ENCODE measurements at regions not wholly inside any gene's neighbourhood (a gene's known extent, or its start where the extent isn't known, plus 50 kb on each side); places are given as distances from the start of the nearest gene placed in this dataset.

DNA sequence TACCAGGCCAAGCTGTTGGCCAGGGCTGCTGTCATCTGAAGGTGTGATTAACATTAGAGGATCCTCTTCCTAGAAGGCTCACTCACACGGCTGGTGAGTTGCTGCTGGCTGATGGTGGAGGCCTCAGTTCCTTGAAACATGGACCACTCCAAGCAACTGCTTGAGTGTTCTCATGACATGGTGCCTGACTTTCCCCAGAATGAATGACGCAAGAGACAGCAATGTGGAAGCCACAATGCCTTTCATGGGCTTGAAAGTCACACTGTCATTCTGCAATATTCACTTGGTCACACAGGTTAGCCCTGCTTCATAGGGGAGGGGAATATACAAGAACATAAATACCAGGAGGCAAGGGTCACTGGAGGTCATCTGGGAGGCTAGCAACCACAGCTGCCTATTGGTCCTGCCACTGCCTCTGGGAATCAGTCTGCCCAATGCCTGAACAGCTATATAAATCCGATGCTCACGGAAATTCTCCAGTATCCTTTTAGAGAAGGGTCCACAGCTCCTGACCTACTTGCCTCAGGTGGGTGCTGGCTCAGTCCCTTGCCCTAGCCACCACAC lies 97.1 kb upstream of the MAML3 start:
- DNase-seq (no peak), ATAC-seq (ENCODE audit: low read depth) (no peak)
- peaks cover 8% of the 10 kb centered on the region for H3K4me1 Mint-ChIP-seq
- H3K27me3 Mint-ChIP-seq, result peaks cover 16% of the 10 kb centered on the region
- H3K9me3 Mint-ChIP-seq, result no peaks in the 10 kb centered on the region
- TF ChIP-seq, protein P1, sequence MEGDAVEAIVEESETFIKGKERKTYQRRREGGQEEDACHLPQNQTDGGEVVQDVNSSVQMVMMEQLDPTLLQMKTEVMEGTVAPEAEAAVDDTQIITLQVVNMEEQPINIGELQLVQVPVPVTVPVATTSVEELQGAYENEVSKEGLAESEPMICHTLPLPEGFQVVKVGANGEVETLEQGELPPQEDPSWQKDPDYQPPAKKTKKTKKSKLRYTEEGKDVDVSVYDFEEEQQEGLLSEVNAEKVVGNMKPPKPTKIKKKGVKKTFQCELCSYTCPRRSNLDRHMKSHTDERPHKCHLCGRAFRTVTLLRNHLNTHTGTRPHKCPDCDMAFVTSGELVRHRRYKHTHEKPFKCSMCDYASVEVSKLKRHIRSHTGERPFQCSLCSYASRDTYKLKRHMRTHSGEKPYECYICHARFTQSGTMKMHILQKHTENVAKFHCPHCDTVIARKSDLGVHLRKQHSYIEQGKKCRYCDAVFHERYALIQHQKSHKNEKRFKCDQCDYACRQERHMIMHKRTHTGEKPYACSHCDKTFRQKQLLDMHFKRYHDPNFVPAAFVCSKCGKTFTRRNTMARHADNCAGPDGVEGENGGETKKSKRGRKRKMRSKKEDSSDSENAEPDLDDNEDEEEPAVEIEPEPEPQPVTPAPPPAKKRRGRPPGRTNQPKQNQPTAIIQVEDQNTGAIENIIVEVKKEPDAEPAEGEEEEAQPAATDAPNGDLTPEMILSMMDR (IDR thresholded peaks at IDR 0.05), result no peak
- H3K27ac Mint-ChIP-seq, result no peak overlapping the region
- intact Hi-C loops (cut with micrococcal nuclease), result loop anchor here (5.0 kb wide), 1 partner anchor 694 kb away; the partner anchor contains the start of gene SETD7
- no peaks in the 10 kb centered on the region for H3K36me3 Mint-ChIP-seq (ENCODE audit: low read depth)
- H3K4me3 Mint-ChIP-seq, result no peak overlapping the region
- CTCF ChIA-PET, result interaction anchor here (0.8 to 5.1 kb wide), 7 partner anchors 8 to 648 kb away, joined by 3 to 83 read pairs (median 23); no protein-coding TSS in a partner anchor
- POLR2A ChIA-PET, result interaction anchor here (1.0 to 1.4 kb wide), 2 partner anchors 16 to 97 kb away, joined by 3 to 5 read pairs; partner anchors contain the start of gene MAML3

DNA sequence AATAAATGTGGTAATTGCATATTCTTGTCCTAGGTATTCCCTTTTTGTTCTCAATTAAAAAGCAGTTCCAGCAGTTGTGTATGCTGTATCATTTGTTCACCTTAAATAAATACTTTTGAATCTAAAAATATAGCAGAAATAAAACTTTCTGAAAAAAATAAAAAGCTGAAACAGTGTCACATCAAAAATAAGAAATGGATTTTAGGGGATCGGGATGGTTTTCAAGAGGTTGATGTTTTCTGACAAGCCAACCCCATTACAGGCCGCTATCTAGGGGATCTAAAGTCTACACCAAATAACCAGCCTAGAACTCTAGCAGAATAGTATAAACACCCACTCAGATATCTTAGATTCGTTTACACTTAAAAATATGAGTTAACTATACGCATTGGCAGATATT lies 95.4 kb upstream of the MAML3 start:
- POLR2A ChIA-PET, result interaction anchor here (0.9 to 1.9 kb wide), 2 partner anchors 93 to 96 kb away, joined by 4 read pairs; partner anchors contain the start of gene MAML3
- no peak for DNase-seq
- H3K36me3 Mint-ChIP-seq (ENCODE audit: low read depth), result no peaks in the 10 kb centered on the region
- no peaks in the 10 kb centered on the region for H3K9me3 Mint-ChIP-seq
- no peak for ATAC-seq (ENCODE audit: low read depth)
- peaks cover 12% of the 10 kb centered on the region for H3K4me1 Mint-ChIP-seq
- TF ChIP-seq, protein P1 (IDR thresholded peaks at IDR 0.05), result no peak
- no peak overlapping the region for H3K4me3 Mint-ChIP-seq
- intact Hi-C loops (cut with micrococcal nuclease), result loop anchor here (1.0 kb wide), 1 partner anchor 95 kb away; the partner anchor contains the start of gene MAML3
- H3K27ac Mint-ChIP-seq, result no peak overlapping the region
- peaks cover 11% of the 10 kb centered on the region for H3K27me3 Mint-ChIP-seq
- CTCF ChIA-PET, result interaction anchor here (1.0 kb wide), 1 partner anchor 197 kb away, joined by 3 read pairs; no protein-coding TSS in a partner anchor

DNA sequence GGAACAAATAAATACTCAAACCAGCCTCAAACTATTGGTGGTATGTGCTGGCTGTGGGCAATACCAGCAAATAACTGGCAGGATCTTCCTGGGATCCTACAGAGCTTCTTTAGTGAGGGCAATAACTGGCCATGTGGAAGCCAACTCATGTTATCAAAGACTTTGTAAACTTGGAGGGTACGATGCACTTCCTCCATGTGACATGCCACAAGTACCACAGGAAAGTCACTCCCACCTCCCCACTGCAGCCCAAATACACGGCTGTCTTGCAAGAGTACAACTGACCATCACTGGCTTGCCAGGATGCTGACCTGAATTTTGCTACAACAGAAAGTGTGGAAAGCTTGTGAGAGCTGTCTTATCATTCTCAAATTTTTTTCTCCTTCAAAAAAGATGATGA lies 93.3 kb upstream of the MAML3 start:
- no peak overlapping the region for H3K27ac Mint-ChIP-seq
- H3K27me3 Mint-ChIP-seq, result peaks cover 7% of the 10 kb centered on the region
- POLR2A ChIA-PET, result no interaction called here
- intact Hi-C loops (cut with micrococcal nuclease), result no loop called here
- no peaks in the 10 kb centered on the region for H3K9me3 Mint-ChIP-seq
- no peak for DNase-seq
- ATAC-seq (ENCODE audit: low read depth), result no peak
- TF ChIP-seq, protein P1 (IDR thresholded peaks at IDR 0.05), result no peak
- H3K36me3 Mint-ChIP-seq (ENCODE audit: low read depth), result no peaks in the 10 kb centered on the region
- CTCF ChIA-PET, result no interaction called here
- H3K4me3 Mint-ChIP-seq, result no peak overlapping the region
- H3K4me1 Mint-ChIP-seq, result peaks cover 30% of the 10 kb centered on the region

DNA sequence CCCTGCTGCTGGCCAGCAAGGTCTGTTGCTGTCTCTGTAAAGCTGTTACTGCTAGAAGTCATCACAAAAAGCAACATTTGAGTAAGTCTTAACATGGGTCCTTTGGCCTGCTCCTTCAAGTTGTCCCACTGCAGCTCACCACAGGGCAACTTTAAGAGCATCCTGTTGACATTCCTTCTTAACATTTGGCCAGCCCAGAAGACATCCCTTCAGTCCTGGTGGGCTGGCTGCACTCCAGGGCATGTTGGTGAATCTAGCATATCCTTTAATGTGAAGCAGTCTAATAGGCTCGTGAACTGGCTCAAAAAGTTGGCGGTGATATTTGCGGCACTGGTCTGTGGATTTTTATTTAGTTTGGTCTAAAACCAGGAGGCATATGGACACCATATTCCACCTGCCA lies 92.2 kb upstream of the MAML3 start:
- CTCF ChIA-PET, result interaction anchor here (2.1 kb wide), 1 partner anchor 234 kb away, joined by 7 read pairs; no protein-coding TSS in a partner anchor
- peaks cover 2% of the 10 kb centered on the region for H3K27me3 Mint-ChIP-seq

DNA sequence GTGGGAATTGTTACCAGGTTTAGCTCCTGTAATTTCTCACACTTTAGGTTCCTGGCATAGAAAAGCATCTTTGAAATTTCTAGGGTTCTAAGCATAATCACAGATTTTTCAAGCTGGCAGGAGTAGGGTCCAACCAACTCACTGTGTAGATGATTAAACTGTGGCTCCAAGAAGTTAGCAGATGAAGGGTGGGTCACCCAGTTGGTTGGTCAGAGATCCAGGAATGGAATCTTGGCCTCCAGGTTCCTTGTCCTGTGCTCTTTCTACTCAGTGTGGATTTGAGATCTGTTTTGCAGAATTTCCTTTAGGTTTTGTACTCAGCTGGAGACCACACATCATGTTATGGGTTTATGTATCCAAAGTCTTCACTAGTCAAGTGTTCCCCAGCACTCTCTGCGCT lies 90.3 kb upstream of the MAML3 start:
- H3K9me3 Mint-ChIP-seq, result no peaks in the 10 kb centered on the region
- ChIA-PET CTCF (interaction anchor here (1.4 to 2.2 kb wide), 5 partner anchors 8 to 510 kb away, joined by 4 to 20 read pairs (median 5); no protein-coding TSS in a partner anchor), POLR2A (interaction anchor here (1.2 to 1.9 kb wide), 3 partner anchors 9 to 93 kb away, joined by 3 to 9 read pairs (median 4); no protein-coding TSS in a partner anchor)
- intact Hi-C loops (cut with micrococcal nuclease), result no loop called here
- DNase-seq, result no peak
- no peaks in the 10 kb centered on the region for H3K36me3 Mint-ChIP-seq (ENCODE audit: low read depth)
- H3K4me1 Mint-ChIP-seq, result peaks cover 48% of the 10 kb centered on the region
- H3K4me3 Mint-ChIP-seq, result no peak overlapping the region
- no peak for ATAC-seq (ENCODE audit: low read depth)
- peaks cover 2% of the 10 kb centered on the region for H3K27me3 Mint-ChIP-seq
- TF ChIP-seq, protein P1 (IDR thresholded peaks at IDR 0.05), result no peak
- H3K27ac Mint-ChIP-seq, result peak overlapping the region; percentile 21

More for the DNA sequence above, 92.2 kb upstream of the MAML3 start:
- POLR2A ChIA-PET, result interaction anchor here (1.1 kb wide), 1 partner anchor 10 kb away, joined by 3 read pairs; no protein-coding TSS in a partner anchor
- TF ChIP-seq, protein P1 (IDR thresholded peaks at IDR 0.05), result no peak
- intact Hi-C loops (cut with micrococcal nuclease), result no loop called here
- ATAC-seq (ENCODE audit: low read depth) (no peak), DNase-seq (no peak)
- H3K27ac Mint-ChIP-seq, result no peak overlapping the region
- H3K9me3 Mint-ChIP-seq, result no peaks in the 10 kb centered on the region
- H3K4me1 Mint-ChIP-seq, result peaks cover 37% of the 10 kb centered on the region
- no peaks in the 10 kb centered on the region for H3K36me3 Mint-ChIP-seq (ENCODE audit: low read depth)
- H3K4me3 Mint-ChIP-seq, result no peak overlapping the region

Measured in activated B cell treated with CpG ODN at 0.5 μM for 24 hours (primary cell).